ENCODE measurements at regions not wholly inside any gene's neighbourhood (a gene's known extent, or its start where the extent isn't known, plus 50 kb on each side); places are given as distances from the start of the nearest gene placed in this dataset.
"Not testable (repeated sequence)": the region's sequence is repeated elsewhere in the genome, so short reads cannot be mapped to it uniquely, and the experiment has no call there.

- DNase-seq, result no peak
These were observed 70.8 kb downstream of the YTHDF1 start for GRCh38 chr20:63145156-63145555.

GRCh38 chr20:63142933-63143332 is 73.0 kb downstream of the YTHDF1 start:
- DNase-seq, result no peak

GRCh38 chr20:63141531-63141930 is 74.4 kb downstream of the YTHDF1 start:
- DNase-seq, result no peak

- no peak for DNase-seq
These were observed 75.2 kb downstream of the YTHDF1 start for GRCh38 chr20:63140514-63141433.

- DNase-seq, result no peak
These were observed 76.1 kb downstream of the YTHDF1 start for GRCh38 chr20:63139837-63140236.

- DNase-seq, result no peak
These were observed 76.6 kb downstream of the YTHDF1 start for GRCh38 chr20:63139356-63139755.

GRCh38 chr20:63138855-63139341 is 77.0 kb downstream of the YTHDF1 start:
- no peak for DNase-seq

- no peak for DNase-seq
These were observed 78.0 kb downstream of the YTHDF1 start for GRCh38 chr20:63137851-63138415.

GRCh38 chr20:63136296-63136695 is 79.6 kb downstream of the YTHDF1 start:
- no peak for DNase-seq

- no peak for DNase-seq
These were observed 80.5 kb downstream of the YTHDF1 start for GRCh38 chr20:63135411-63135810.

GRCh38 chr20:63134711-63135361 is 81.1 kb downstream of the YTHDF1 start:
- DNase-seq, result not testable (repeated sequence)

- no peak for DNase-seq
These were observed 81.7 kb downstream of the YTHDF1 start for GRCh38 chr20:63134201-63134612.

GRCh38 chr20:63133481-63134091 is 82.3 kb downstream of the YTHDF1 start:
- DNase-seq, result no peak

- no peak for DNase-seq
These were observed 83.0 kb downstream of the YTHDF1 start for GRCh38 chr20:63132715-63133471.

GRCh38 chr20:63132131-63132714 is 83.7 kb downstream of the YTHDF1 start:
- DNase-seq, result no peak

- no peak for DNase-seq
These were observed 85.0 kb downstream of the YTHDF1 start for GRCh38 chr20:63130658-63131577.

GRCh38 chr20:63129991-63130657 is 85.8 kb downstream of the YTHDF1 start:
- DNase-seq, result no peak

GRCh38 chr20:63129376-63129965 is 86.5 kb downstream of the YTHDF1 start:
- no peak for DNase-seq

- no peak for DNase-seq
These were observed 87.0 kb downstream of the YTHDF1 start for GRCh38 chr20:63128956-63129355.

GRCh38 chr20:63128367-63128766 is 87.6 kb downstream of the YTHDF1 start:
- no peak for DNase-seq
